ENCODE measurements at regions not wholly inside any gene's neighbourhood (a gene's known extent, or its start where the extent isn't known, plus 50 kb on each side); places are given as distances from the start of the nearest gene placed in this dataset.

GRCh38 chrX:82070948-82071347 is 869.0 kb downstream of the SH3BGRL start:
- H3K4me1 ChIP-seq = no peaks in the 10 kb centered on the region
- H3K27ac ChIP-seq = no peak overlapping the region
- no peak for TF ChIP-seq POLR2A (IDR thresholded peaks at IDR 0.05)
- TF ChIP-seq CTCF (IDR thresholded peaks at IDR 0.05) = no peak
- TF ChIP-seq POLR2AphosphoS5 (IDR thresholded peaks at IDR 0.05) = no peak
- H3K9me3 ChIP-seq = no peaks in the 10 kb centered on the region
- H3K4me3 ChIP-seq = no peak overlapping the region
- DNase-seq (ENCODE audit: low spot score in 2 of 2) = no peak
- H3K27me3 ChIP-seq = peaks cover 0 to 3% of the 10 kb centered on the region in 2 donors
- intact Hi-C loops (cut with DNase I; ENCODE audit: low total_unique reads) = no loop called here
- H3K36me3 ChIP-seq = no peaks in the 10 kb centered on the region

GRCh38 chrX:82081027-82081426 is 879.1 kb downstream of the SH3BGRL start:
- no peaks in the 10 kb centered on the region for H3K36me3 ChIP-seq
- no peak overlapping the region for H3K4me3 ChIP-seq
- no peak for TF ChIP-seq POLR2AphosphoS5 (IDR thresholded peaks at IDR 0.05)
- no peak for TF ChIP-seq CTCF (IDR thresholded peaks at IDR 0.05)
- peaks cover 0 to 21% of the 10 kb centered on the region in 2 donors for H3K27me3 ChIP-seq
- H3K9me3 ChIP-seq = peaks cover 0 to 16% of the 10 kb centered on the region in 2 donors
- H3K4me1 ChIP-seq = no peaks in the 10 kb centered on the region
- intact Hi-C loops (cut with DNase I; ENCODE audit: low total_unique reads) = no loop called here
- no peak overlapping the region for H3K27ac ChIP-seq
- no peak for DNase-seq (ENCODE audit: low spot score in 2 of 2)

GRCh38 chrX:82087699-82088098 is 885.8 kb downstream of the SH3BGRL start:
- Histone ChIP-seq H3K27me3 (peaks cover 0 to 4% of the 10 kb centered on the region in 2 donors), H3K36me3 (no peaks in the 10 kb centered on the region), H3K4me3 (no peak overlapping the region), H3K9me3 (peaks cover 0 to 16% of the 10 kb centered on the region in 2 donors), H3K4me1 (no peaks in the 10 kb centered on the region), H3K27ac (no peak overlapping the region)
- intact Hi-C loops (cut with DNase I; ENCODE audit: low total_unique reads) = no loop called here
- TF ChIP-seq POLR2AphosphoS5 (IDR thresholded peaks at IDR 0.05) = no peak
- no peak for TF ChIP-seq POLR2A (IDR thresholded peaks at IDR 0.05)
- TF ChIP-seq CTCF (IDR thresholded peaks at IDR 0.05) = no peak
- peak; percentile 56 to 63 for DNase-seq (ENCODE audit: low spot score in 2 of 2)

- intact Hi-C loops (cut with DNase I; ENCODE audit: low total_unique reads) = no loop called here
- no peak for DNase-seq (ENCODE audit: low spot score in 2 of 2)
- Histone ChIP-seq H3K4me1 (no peaks in the 10 kb centered on the region), H3K36me3 (no peaks in the 10 kb centered on the region), H3K27ac (no peak overlapping the region), H3K27me3 (peaks cover 0 to 3% of the 10 kb centered on the region in 2 donors), H3K9me3 (no peaks in the 10 kb centered on the region), H3K4me3 (no peak overlapping the region)
- TF ChIP-seq POLR2AphosphoS5 (IDR thresholded peaks at IDR 0.05) = no peak
- TF ChIP-seq CTCF (IDR thresholded peaks at IDR 0.05) = no peak
These were observed 890.4 kb downstream of the SH3BGRL start for GRCh38 chrX:82092307-82092706.

GRCh38 chrX:82125103-82125502 is 923.2 kb downstream of the SH3BGRL start:
- Histone ChIP-seq H3K27me3 (peaks cover 0 to 8% of the 10 kb centered on the region in 2 donors), H3K9me3 (no peaks in the 10 kb centered on the region), H3K4me3 (no peak overlapping the region), H3K36me3 (no peaks in the 10 kb centered on the region), H3K27ac (no peak overlapping the region), H3K4me1 (no peaks in the 10 kb centered on the region)
- intact Hi-C loops (cut with DNase I; ENCODE audit: low total_unique reads) = no loop called here
- DNase-seq (ENCODE audit: low spot score in 2 of 2) = no peak
- TF ChIP-seq POLR2AphosphoS5 (IDR thresholded peaks at IDR 0.05) (no peak), POLR2A (IDR thresholded peaks at IDR 0.05) (no peak), CTCF (IDR thresholded peaks at IDR 0.05) (no peak)
